WTC11 (cell line): ENCODE measurements at regions not wholly inside any gene's neighbourhood (a gene's known extent, or its start where the extent isn't known, plus 50 kb on each side); places are given as distances from the start of the nearest gene placed in this dataset.

Experiments used
- ATAC-seq: fragments of 200-7000 bp; cut with Tn5 transposase; 2 replicates; pipeline ENCODE4 v1.10.0; 2021; ENCODE audit warnings: mild to moderate bottlenecking, moderate library complexity
- CTCF ChIA-PET: fragments of 300-600 bp; sonication (Branson Sonifier 250); formaldehyde crosslinking; loops from one replicate; lab custom pipeline; 2021; ENCODE audit warnings: antibody characterized with exemption; lab: Charles Lee
- POLR2A ChIA-PET: fragments of 350-600 bp; sonication (Branson Sonifier 250); formaldehyde crosslinking; loops from one replicate; lab custom pipeline; 2021; ENCODE audit warnings: antibody characterized with exemption; lab: Charles Lee
- DNase-seq: peaks from one replicate; pipeline ENCODE4 v3.0.0; 2021; ENCODE audit warnings: low spot score
- H3K27ac Mint-ChIP-seq: 2 replicates; pipeline ENCODE4 v1.8.0; 2021; ENCODE audit warnings: mixed read lengths
- H3K27me3 Mint-ChIP-seq: 2 replicates; pipeline ENCODE4 v1.8.0; 2021; ENCODE audit warnings: low read depth, mild to moderate bottlenecking, moderate library complexity, mixed read lengths
- H3K36me3 Mint-ChIP-seq: 2 replicates; pipeline ENCODE4 v1.8.0; 2021; ENCODE audit warnings: mixed read lengths
- H3K4me1 Mint-ChIP-seq: 2 replicates; pipeline ENCODE4 v1.8.0; 2022; ENCODE audit warnings: mixed read lengths
- H3K4me3 Mint-ChIP-seq: 2 replicates; pipeline ENCODE4 v1.8.0; 2021; ENCODE audit warnings: mild to moderate bottlenecking, moderate library complexity, mixed read lengths
- H3K9me3 Mint-ChIP-seq: 2 replicates; pipeline ENCODE4 v1.8.0; 2021; ENCODE audit warnings: mixed read lengths
- ATF6 ChIP-seq: sonication (generic); formaldehyde crosslinking; IDR thresholded peaks from 2 replicates; pipeline ENCODE4 v1.8.1; 2023; ENCODE audit warnings: mild to moderate bottlenecking, missing genetic modification reagents
- CDX4 ChIP-seq: fragments of 250-450 bp; sonication (Bioruptor Pico); IDR thresholded peaks from 2 replicates; pipeline ENCODE4 v1.9.0; 2021; ENCODE audit warnings: moderate library complexity, mild to moderate bottlenecking, inconsistent platforms, borderline replicate concordance
- E2F1 ChIP-seq: sonication (generic); formaldehyde crosslinking; IDR thresholded peaks from 2 replicates; pipeline ENCODE4 v1.8.0; 2022; ENCODE audit warnings: mild to moderate bottlenecking, missing genetic modification reagents
- ETV6 ChIP-seq: sonication (generic); formaldehyde crosslinking; IDR thresholded peaks from 2 replicates; pipeline ENCODE4 v1.8.1; 2022; ENCODE audit warnings: mild to moderate bottlenecking, missing genetic modification reagents
- MXD4 ChIP-seq: fragments of 250-450 bp; sonication (Bioruptor Pico); IDR thresholded peaks from 2 replicates; pipeline ENCODE4 v1.8.0; 2021; ENCODE audit warnings: mild to moderate bottlenecking, moderate library complexity, borderline replicate concordance
- MYBL2 ChIP-seq: sonication (generic); formaldehyde crosslinking; IDR thresholded peaks from 2 replicates; pipeline ENCODE4 v1.8.1; 2023; ENCODE audit warnings: mild to moderate bottlenecking, moderate library complexity, missing genetic modification reagents
- NR3C1 ChIP-seq: sonication (generic); formaldehyde crosslinking; conservative IDR thresholded peaks from 2 replicates; pipeline ENCODE4 v1.8.1; 2023; ENCODE audit warnings: low read depth, mild to moderate bottlenecking, missing genetic modification reagents
- ZNF121 ChIP-seq: sonication (generic); formaldehyde crosslinking; IDR thresholded peaks from 2 replicates; pipeline ENCODE4 v1.8.0; 2023; ENCODE audit warnings: missing genetic modification reagents
- ZNF396 ChIP-seq: fragments of 250-450 bp; sonication (Bioruptor Pico); IDR thresholded peaks from 2 replicates; pipeline ENCODE4 v1.8.0; 2021; ENCODE audit warnings: mild to moderate bottlenecking, moderate library complexity, borderline replicate concordance
- ZNF416 ChIP-seq: fragments of 250-450 bp; sonication (Bioruptor Pico); IDR thresholded peaks from 2 replicates; pipeline ENCODE4 v1.9.0; 2021; ENCODE audit warnings: mild to moderate bottlenecking, inconsistent platforms
- ZNF425 ChIP-seq: fragments of 250-450 bp; sonication (Bioruptor Pico); conservative IDR thresholded peaks from 2 replicates; pipeline ENCODE4 v1.9.0; 2021; ENCODE audit warnings: mild to moderate bottlenecking
- ZNF512 ChIP-seq: sonication (generic); formaldehyde crosslinking; IDR thresholded peaks from 2 replicates; pipeline ENCODE4 v1.8.1; 2022; ENCODE audit warnings: missing genetic modification reagents, borderline replicate concordance
- TF ChIP-seq, protein P1 (sequence below): fragments of 250-450 bp; sonication (Bioruptor Pico); IDR thresholded peaks from 2 replicates; pipeline ENCODE4 v1.9.0; 2021; ENCODE audit warnings: mild to moderate bottlenecking

DNA sequence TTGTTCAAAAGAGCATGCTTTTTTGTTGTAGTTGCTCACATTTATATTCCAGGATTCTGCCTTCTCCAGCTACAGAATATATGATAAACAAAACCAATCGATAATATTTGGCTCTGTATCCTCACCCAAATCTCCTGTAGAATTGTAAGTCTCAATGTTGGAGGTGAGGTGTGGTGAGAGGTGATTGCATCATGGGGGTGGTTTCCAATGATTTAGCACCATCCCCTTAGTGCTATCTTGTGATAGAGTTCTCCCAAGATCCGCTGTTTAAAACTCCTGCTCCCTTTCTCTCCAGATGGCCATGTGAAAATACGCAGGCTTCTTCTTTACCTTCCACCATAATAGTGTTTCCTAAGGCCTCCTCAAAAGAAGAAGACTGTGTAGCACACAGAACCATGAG is 98.7 kb upstream of the SCN7A start (continued):
- TF ChIP-seq E2F1 (CRISPR knock-in tag) (no peak), NR3C1 (CRISPR knock-in tag) (no peak), MYBL2 (CRISPR knock-in tag) (no peak)

- DNase-seq (no peak), ATAC-seq (no peak)
- CTCF ChIA-PET: no interaction called here
- Mint-ChIP-seq H3K27ac (no peak overlapping the region), H3K9me3 (peaks cover 12% of the 10 kb centered on the region), H3K4me3 (no peak overlapping the region), H3K36me3 (0 out of 2 replicates have a peak, but pooled peaks cover 6% of the 10 kb centered on the region), H3K4me1 (no peaks in the 10 kb centered on the region), H3K27me3 (no peaks in the 10 kb centered on the region)
- POLR2A ChIA-PET: no interaction called here
- TF ChIP-seq ATF6 (no peak), CDX4 (no peak), ZNF121 (CRISPR knock-in tag) (no peak)
- TF ChIP-seq, protein P1, sequence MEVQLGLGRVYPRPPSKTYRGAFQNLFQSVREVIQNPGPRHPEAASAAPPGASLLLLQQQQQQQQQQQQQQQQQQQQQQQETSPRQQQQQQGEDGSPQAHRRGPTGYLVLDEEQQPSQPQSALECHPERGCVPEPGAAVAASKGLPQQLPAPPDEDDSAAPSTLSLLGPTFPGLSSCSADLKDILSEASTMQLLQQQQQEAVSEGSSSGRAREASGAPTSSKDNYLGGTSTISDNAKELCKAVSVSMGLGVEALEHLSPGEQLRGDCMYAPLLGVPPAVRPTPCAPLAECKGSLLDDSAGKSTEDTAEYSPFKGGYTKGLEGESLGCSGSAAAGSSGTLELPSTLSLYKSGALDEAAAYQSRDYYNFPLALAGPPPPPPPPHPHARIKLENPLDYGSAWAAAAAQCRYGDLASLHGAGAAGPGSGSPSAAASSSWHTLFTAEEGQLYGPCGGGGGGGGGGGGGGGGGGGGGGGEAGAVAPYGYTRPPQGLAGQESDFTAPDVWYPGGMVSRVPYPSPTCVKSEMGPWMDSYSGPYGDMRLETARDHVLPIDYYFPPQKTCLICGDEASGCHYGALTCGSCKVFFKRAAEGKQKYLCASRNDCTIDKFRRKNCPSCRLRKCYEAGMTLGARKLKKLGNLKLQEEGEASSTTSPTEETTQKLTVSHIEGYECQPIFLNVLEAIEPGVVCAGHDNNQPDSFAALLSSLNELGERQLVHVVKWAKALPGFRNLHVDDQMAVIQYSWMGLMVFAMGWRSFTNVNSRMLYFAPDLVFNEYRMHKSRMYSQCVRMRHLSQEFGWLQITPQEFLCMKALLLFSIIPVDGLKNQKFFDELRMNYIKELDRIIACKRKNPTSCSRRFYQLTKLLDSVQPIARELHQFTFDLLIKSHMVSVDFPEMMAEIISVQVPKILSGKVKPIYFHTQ (CRISPR knock-in tag): no peak
Measured at GRCh38 chr2:166591226-166591625, 97.2 kb upstream of the SCN7A start.

DNA sequence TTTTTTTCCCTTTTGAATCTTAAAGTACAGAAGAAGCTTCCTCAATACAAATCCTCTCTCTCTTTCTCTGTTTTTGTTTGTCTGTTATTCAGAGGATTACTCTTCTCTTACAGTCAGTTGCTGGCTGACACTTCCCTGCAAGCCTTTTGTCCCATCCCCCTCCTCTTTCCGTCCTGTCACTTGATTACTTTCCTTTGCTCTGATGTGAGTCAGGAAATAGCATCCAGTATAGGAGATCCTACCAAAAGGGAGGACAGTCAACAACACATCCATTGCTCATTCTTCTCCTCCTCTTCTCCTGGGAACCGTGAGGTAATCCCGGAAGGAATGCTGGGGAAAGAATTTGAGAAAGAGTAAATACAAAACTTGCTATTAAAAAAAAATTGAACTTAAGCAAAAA is 79.3 kb upstream of the SCN7A start:
- no peaks in the 10 kb centered on the region for H3K36me3 Mint-ChIP-seq
- peaks cover 15% of the 10 kb centered on the region for H3K4me1 Mint-ChIP-seq
- no peak for DNase-seq
- POLR2A ChIA-PET: no interaction called here
- H3K9me3 Mint-ChIP-seq: no peaks in the 10 kb centered on the region
- no peaks in the 10 kb centered on the region for H3K27me3 Mint-ChIP-seq
- peak overlapping the region; percentile 65 for H3K27ac Mint-ChIP-seq
- peak; percentile 96 for ATAC-seq
- peak; percentile 18; the same call in 1 of the 2 replicates for TF ChIP-seq ETV6 (CRISPR knock-in tag)
- no peak for TF ChIP-seq ZNF425 (CRISPR knock-in tag)
- CTCF ChIA-PET: interaction anchor here (0.9 kb wide), 1 partner anchor 34 kb away, joined by 3 read pairs; no protein-coding TSS in a partner anchor
- H3K4me3 Mint-ChIP-seq: peak overlapping the region; percentile 10; the same call in 1 of the 2 replicates

DNA sequence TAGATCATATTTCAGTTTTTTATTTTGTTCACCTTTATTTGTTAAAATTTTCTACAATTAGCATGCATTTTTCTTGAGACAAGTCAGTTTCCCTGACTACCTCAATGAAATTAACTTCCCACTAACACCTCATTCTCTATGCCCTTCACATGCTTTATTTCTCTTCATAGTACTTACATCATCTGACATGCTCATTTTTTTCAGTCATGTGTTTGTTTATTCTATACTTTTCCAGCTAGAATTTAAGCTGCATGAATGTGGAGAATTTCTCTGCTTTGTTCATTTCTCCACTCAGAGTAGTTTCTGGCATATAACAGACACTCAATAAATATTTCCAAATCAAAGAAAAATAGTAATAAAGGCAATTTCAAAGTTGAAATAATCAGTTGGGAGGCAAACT is 78.9 kb upstream of the SCN7A start:
- no peaks in the 10 kb centered on the region for H3K36me3 Mint-ChIP-seq
- DNase-seq (no peak), ATAC-seq (no peak)
- CTCF ChIA-PET: interaction anchor here (0.9 kb wide), 1 partner anchor 34 kb away, joined by 3 read pairs; no protein-coding TSS in a partner anchor
- no peak overlapping the region for H3K4me3 Mint-ChIP-seq
- H3K4me1 Mint-ChIP-seq: peaks cover 15% of the 10 kb centered on the region
- H3K9me3 Mint-ChIP-seq: no peaks in the 10 kb centered on the region
- H3K27ac Mint-ChIP-seq: peak overlapping the region; percentile 65; the same call in 1 of the 2 replicates
- POLR2A ChIA-PET: no interaction called here
- TF ChIP-seq ZNF396 (CRISPR knock-in tag) (no peak), ZNF416 (CRISPR knock-in tag) (no peak), ZNF512 (no peak), NR3C1 (CRISPR knock-in tag) (no peak), MXD4 (CRISPR knock-in tag) (no peak)
- TF ChIP-seq, all 79 proteins: peak for 0
- H3K27me3 Mint-ChIP-seq: no peaks in the 10 kb centered on the region
